Middle frontal gyrus (tissue), 1 donor: ENCODE measurements at regions not wholly inside any gene's neighbourhood (a gene's known extent, or its start where the extent isn't known, plus 50 kb on each side); places are given as distances from the start of the nearest gene placed in this dataset.
"Not testable (repeated sequence)": the region's sequence is repeated elsewhere in the genome, so short reads cannot be mapped to it uniquely, and the experiment has no call there.

ENCODE experiments used
- DNase-seq: peaks from one replicate; pipeline ENCODE4 v3.0.0-alpha.2; 2015; ENCODE audit warnings: low spot score; ENCODE audit errors: extremely low spot score

GRCh38 chr1:219726480-219727272, 113.8 kb upstream of the ZC3H11B start:
- DNase-seq = no peak

- DNase-seq = no peak
These were observed 111.5 kb upstream of the ZC3H11B start for GRCh38 chr1:219724440-219724839.

GRCh38 chr1:219717536-219717935, 104.6 kb upstream of the ZC3H11B start:
- DNase-seq = no peak

- DNase-seq = no peak
These were observed 103.8 kb upstream of the ZC3H11B start for GRCh38 chr1:219716611-219717114.

- DNase-seq = no peak
These were observed 101.1 kb upstream of the ZC3H11B start for GRCh38 chr1:219713981-219714381.

- no peak for DNase-seq
These were observed 99.6 kb upstream of the ZC3H11B start for GRCh38 chr1:219712506-219712905.

GRCh38 chr1:219710529-219711194, 97.8 kb upstream of the ZC3H11B start:
- DNase-seq = no peak

- DNase-seq = no peak
These were observed 96.1 kb upstream of the ZC3H11B start for GRCh38 chr1:219708919-219709543.

GRCh38 chr1:219707885-219708284, 95.0 kb upstream of the ZC3H11B start:
- DNase-seq = not testable (repeated sequence)

- not testable (repeated sequence) for DNase-seq
These were observed 91.4 kb upstream of the ZC3H11B start for GRCh38 chr1:219704331-219704730.

- DNase-seq = no peak
These were observed 90.4 kb upstream of the ZC3H11B start for GRCh38 chr1:219703368-219703639.

- no peak for DNase-seq
These were observed 88.6 kb upstream of the ZC3H11B start for GRCh38 chr1:219701476-219701875.

- no peak for DNase-seq
These were observed 87.0 kb upstream of the ZC3H11B start for GRCh38 chr1:219699870-219700269.

GRCh38 chr1:219697682-219698081, 84.8 kb upstream of the ZC3H11B start:
- DNase-seq = no peak

- DNase-seq = no peak
These were observed 80.1 kb upstream of the ZC3H11B start for GRCh38 chr1:219692981-219693380.

- DNase-seq = no peak
These were observed 76.9 kb upstream of the ZC3H11B start for GRCh38 chr1:219689774-219690173.

GRCh38 chr1:219687779-219688178, 74.9 kb upstream of the ZC3H11B start:
- DNase-seq = no peak

GRCh38 chr1:219686171-219686570, 73.3 kb upstream of the ZC3H11B start:
- DNase-seq = no peak

GRCh38 chr1:219682788-219683187, 69.9 kb upstream of the ZC3H11B start:
- DNase-seq = no peak

- DNase-seq = no peak
These were observed 69.0 kb upstream of the ZC3H11B start for GRCh38 chr1:219681876-219682275.

GRCh38 chr1:219676012-219676765, 63.3 kb upstream of the ZC3H11B start:
- no peak for DNase-seq
